ENCODE measurements at regions not wholly inside any gene's neighbourhood (a gene's known extent, or its start where the extent isn't known, plus 50 kb on each side); places are given as distances from the start of the nearest gene placed in this dataset.
"Not testable (repeated sequence)": the region's sequence is repeated elsewhere in the genome, so short reads cannot be mapped to it uniquely, and the experiment has no call there.

DNA sequence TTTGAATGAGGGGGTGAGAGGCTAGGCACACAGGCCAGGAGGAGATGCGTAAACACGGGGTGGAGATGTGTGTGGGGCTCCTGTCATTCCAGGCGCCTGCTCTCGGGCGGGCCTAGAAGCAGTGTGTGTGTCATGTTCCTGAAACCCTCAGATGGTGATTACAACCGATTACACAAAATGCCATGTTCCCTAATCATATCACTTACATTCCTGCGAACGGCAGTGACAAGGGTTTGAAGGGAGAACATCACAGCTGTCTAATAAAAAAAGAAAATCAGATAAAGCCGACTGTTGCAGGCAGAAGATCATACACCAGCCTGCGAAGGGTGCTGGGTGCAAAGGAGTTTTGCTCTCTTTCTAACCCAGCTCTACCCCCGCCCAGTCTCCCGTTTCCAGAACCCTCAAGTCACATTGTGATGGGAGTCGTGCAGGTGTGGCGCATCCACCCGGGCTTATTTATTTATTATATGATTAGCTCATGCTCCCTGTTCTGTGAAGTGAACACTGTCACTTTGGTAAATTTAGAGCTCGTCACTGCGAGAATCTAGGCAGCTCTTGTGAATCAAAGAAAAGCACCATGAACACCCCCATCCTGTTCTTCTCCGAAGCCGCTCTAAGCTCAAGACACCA, 140.3 kb downstream of the NR2F2 start:
- DNase-seq (ENCODE audit: low spot score), result no peak

DNA sequence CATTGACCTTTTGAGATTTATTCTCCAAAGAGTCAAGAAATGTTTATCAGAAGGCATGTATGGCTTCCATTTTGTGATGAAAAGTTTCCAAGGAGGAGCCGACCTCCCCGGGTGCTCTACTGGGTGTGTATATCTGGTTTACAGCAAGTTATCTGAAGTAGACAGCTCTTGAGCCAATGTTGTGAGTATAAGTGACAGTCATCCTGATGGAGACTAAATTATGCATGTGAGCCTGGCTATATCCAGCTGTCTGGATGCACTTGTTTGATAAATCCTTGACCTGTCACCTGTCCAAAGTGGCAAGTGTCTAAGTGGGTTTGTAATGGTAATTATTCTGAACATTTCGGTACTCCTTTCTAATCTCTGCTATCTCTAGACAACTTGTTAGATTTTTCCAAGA, 142.2 kb downstream of the NR2F2 start:
- DNase-seq (ENCODE audit: low spot score), result no peak

GRCh38 chr15:96473556-96473955, 143.1 kb downstream of the NR2F2 start:
- no peak for DNase-seq (ENCODE audit: low spot score)

GRCh38 chr15:96474231-96474664, 143.7 kb downstream of the NR2F2 start:
- DNase-seq (ENCODE audit: low spot score), result no peak

DNA sequence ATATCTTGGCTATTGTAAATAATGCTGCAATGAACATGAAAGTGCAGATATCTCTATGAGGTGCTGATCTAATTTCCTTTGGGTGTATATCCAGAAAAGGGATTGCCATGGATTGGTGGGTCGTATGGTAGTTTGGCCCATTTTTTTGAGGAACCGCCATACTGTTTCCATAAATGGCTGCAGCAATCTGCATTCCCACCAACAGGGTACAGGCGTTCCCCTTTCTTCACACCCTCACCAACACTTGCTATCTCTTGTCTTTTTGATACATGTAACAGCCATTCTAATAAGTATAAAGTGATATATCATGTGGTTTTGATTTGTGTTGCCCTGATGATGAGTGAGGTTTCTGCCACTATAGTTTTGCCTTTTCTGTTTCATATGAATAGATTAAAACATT, 146.7 kb downstream of the NR2F2 start:
- DNase-seq (ENCODE audit: low spot score), result no peak

DNA sequence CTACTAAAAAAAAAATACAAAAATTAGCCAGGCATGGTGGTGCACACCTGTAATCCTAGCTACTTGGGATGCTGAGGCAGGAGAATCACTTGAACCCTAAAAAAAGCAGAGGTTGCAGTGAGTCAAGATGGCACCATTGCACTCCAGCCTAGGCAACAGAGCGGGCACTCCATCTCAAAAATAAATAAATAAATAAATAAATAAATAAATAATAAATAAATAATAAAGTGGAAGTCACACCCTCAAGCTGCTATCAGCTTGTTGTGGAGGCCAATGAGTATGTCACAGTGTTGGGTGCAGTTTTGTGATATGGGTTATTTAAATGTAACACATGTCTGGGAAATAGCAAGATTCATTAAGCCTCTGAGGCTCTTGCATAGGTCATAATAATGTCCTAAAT, 153.9 kb downstream of the NR2F2 start:
- not testable (repeated sequence) for DNase-seq (ENCODE audit: low spot score)

DNA sequence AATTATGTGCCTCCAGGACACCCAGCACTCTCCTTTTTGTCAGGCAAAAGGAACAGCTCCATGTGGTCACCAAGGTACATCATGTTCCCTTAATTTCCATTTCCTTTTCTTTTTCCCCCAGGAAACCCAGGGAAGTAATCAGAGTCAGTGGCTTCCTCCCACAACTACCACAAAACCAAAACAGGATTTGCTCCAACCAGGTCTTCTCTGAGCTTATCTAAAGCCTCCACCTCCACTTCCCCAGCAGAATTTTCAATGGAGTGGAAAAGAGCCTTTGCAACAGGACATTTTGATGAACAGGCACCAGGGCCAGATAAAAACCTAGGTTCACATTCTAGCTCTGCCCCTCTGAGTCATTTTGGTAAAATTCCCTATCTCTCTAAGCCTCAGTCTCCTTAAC, 154.3 kb downstream of the NR2F2 start:
- no peak for DNase-seq (ENCODE audit: low spot score)

GRCh38 chr15:96487245-96487644, 156.7 kb downstream of the NR2F2 start:
- DNase-seq (ENCODE audit: low spot score), result no peak

DNA sequence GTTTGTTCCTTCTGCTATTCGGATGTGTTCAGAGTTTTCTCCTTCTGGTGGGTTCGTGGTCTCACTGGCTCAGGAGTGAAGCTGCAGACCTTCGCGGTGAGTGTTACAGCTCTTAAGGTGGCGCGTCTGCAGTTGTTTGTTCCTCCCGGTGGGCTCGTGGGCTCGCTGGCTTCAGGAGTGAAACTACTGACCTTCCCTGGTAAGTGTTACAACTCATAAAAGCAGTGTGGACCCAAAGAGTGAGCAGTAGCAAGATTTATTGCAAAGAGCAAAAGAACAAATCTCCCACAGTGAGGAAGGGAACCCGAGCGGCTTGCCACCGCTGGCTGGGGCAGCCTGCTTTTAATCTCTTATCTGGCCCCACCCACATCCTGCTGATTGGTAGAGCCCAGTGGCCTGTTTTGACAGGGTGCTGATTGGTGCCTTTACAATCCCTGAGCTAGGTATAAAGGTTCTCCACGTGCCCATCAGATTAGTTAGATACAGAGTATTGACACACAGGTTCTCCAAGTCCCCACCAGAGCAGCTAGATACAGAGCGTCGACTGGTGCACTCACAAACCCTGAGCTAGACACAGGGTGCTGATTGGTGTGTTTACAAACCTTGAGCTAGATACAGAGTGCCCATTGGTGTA, 160.7 kb downstream of the NR2F2 start:
- DNase-seq (ENCODE audit: low spot score), result not testable (repeated sequence)

DNA sequence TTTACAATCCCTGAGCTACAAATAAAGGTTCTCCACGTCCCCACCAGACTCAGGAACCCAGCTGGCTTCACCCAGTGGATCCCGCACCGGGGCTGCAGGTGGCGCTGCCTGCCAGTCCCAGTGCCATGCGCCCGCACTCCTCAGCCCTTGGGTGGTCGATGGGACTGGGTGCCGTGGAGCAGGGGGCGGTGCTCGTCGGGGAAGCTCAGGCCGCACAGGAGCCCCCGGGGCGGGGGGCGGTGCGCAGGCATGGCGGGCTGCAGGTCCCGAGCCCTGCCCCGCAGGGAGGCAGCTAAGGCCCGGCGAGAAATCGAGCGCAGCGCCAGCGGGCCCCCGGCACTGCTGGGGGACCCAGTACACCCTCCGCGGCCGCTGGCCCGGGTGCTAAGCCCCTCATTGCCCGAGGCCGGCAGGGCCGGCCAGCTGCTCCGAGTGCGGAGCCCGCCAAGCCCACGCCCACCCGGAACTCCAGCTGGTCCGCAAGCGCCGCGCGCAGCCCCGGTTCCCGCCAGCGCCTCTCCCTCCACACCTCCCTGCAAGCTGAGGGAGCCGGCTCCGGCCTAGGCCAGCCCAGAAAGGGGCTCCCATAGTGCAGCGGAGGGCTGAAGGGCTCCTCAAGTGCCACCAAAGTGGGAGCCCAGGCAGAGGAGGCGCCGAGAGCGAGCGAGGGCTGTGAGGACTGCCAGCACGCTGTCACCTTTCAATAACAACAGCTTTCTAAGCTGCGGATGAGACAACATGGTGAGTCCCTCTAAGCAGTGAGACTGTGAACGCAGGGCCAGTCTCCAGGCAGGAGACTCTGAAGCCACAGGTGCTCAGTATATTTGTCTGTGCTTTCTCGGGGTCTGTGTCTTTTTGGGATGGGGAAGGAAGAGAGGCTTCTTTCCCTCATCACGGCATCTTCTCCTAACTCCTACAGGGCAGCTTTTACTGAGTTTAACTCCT, 161.5 kb downstream of the NR2F2 start:
- not testable (repeated sequence) for DNase-seq (ENCODE audit: low spot score)

GRCh38 chr15:96494505-96494904, 164.0 kb downstream of the NR2F2 start:
- no peak for DNase-seq (ENCODE audit: low spot score)

GRCh38 chr15:96495386-96495785, 164.9 kb downstream of the NR2F2 start:
- no peak for DNase-seq (ENCODE audit: low spot score)

GRCh38 chr15:96497951-96498350, 167.5 kb downstream of the NR2F2 start:
- DNase-seq (ENCODE audit: low spot score), result no peak

DNA sequence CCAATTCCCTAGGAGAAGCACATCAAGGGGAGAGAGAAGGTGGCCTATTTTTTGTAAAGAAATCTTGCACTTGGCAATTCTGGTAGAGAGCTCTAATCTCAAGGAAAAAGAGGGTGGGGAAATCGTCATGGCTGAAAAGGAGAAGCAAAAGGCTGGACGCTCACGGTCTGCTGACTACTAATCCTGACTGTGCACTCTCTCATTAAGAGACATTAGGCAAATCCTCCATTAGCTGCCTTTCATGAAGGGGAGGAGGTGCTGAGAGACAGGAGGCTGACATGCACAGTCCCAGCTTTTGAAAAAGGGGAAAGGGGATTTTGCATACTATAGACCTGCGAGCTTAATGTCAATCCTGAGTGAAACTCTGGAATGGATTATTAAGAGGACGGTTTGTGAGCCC, 170.0 kb downstream of the NR2F2 start:
- no peak for DNase-seq (ENCODE audit: low spot score)

DNA sequence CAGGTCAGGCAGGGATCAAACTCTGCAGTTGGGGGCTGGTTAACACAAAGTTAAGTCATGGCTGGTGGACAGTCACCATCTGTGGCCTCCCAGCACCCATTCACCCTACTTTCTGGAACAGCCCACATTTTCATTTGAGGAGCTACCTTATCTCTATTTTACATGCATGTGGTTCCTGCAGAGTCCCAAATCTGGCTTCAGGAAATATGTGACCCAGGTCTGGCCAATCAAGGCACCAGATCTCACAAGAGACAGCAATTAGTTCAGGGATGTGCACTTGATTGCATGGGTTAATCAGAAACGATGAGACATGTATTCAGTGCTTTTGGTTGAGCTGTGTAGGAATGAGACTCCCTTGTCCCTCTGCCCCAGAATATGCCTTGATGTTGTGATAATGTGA, 170.9 kb downstream of the NR2F2 start:
- no peak for DNase-seq (ENCODE audit: low spot score)

- no peak for DNase-seq (ENCODE audit: low spot score)
These were observed 171.7 kb downstream of the NR2F2 start for GRCh38 chr15:96502196-96502595.

DNA sequence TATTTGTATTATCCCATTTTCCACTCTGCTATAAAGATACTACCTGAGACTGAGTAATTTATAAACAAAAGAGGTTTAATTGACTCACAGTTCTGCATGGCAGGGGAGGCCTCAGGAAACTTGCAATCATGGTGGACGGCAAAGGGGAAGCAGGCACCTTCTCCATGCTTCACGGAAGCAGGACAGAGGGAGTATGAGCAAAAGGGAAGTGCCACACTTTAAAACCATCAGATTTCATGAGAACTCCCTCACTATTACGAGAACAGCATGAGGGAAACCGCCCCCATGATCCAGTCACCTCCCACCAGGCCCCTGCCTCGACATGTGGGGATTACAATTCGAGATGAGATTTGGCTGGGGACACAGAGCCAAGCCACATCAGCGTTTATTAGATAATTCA, 172.8 kb downstream of the NR2F2 start:
- no peak for DNase-seq (ENCODE audit: low spot score)

GRCh38 chr15:96504371-96504770, 173.9 kb downstream of the NR2F2 start:
- DNase-seq (ENCODE audit: low spot score), result no peak

DNA sequence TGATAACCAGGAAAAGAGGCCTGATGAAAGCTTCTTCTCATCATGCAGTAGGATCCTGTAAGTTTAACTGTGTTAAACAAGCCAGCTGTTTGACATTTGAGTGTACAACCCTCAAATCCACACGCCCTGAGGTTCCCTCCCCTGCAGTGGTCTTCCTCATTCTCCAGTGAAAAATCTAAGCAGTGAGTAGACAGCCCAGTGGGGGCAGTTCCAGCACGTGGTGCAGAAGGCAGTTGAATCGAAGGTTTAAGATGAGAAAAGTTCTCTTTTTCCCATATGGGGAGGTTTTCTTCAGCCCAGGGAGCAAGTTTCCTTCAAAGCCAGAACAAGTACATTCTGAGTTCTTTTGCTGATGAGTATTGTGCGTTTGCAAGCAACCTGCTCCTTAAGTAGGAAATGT, 174.5 kb downstream of the NR2F2 start:
- no peak for DNase-seq (ENCODE audit: low spot score)

- no peak for DNase-seq (ENCODE audit: low spot score)
These were observed 184.2 kb downstream of the NR2F2 start for GRCh38 chr15:96514607-96515285.

- DNase-seq (ENCODE audit: low spot score), result no peak
These were observed 184.9 kb downstream of the NR2F2 start for GRCh38 chr15:96515371-96515770.

GRCh38 chr15:96521386-96521785, 190.9 kb downstream of the NR2F2 start:
- no peak for DNase-seq (ENCODE audit: low spot score)
